ENCODE measurements at regions not wholly inside any gene's neighbourhood (a gene's known extent, or its start where the extent isn't known, plus 50 kb on each side); places are given as distances from the start of the nearest gene placed in this dataset.

GRCh38 chr17:22270381-22270780 lies 578.1 kb downstream of the KCNJ18 start:
- TF ChIP-seq POLR2AphosphoS5 (IDR thresholded peaks at IDR 0.05) (no peak), CTCF (IDR thresholded peaks at IDR 0.05) (no peak), POLR2A (IDR thresholded peaks at IDR 0.05) (no peak)
